BJ (cell line): ENCODE measurements at regions not wholly inside any gene's neighbourhood (a gene's known extent, or its start where the extent isn't known, plus 50 kb on each side); places are given as distances from the start of the nearest gene placed in this dataset.

Source experiments
- CTCF ChIA-PET: fragments of 350-600 bp; formaldehyde crosslinking; extraction: SDS; loops from one replicate; lab custom pipeline; 2021; ENCODE audit warnings: antibody characterized with exemption, inconsistent platforms; lab: Yijun Ruan, JAX
- POLR2A ChIA-PET: fragments of 300-600 bp; sonication (Branson Sonifier 250); formaldehyde crosslinking; extraction: SDS; loops from one replicate; lab custom pipeline; 2021; ENCODE audit warnings: antibody characterized with exemption; lab: Charles Lee
- DNase-seq: peaks from one replicate; pipeline ENCODE4 v3.0.0-alpha.2; 2011; ENCODE audit warnings: low read depth
- H3K27me3 ChIP-seq: 2 replicates; pipeline ENCODE4 v1.6.0; 2011; ENCODE audit warnings: low read length; ENCODE audit not compliant: control insufficient read depth, insufficient read depth
- H3K36me3 ChIP-seq: 2 replicates; pipeline ENCODE4 v1.5.1; 2011; ENCODE audit warnings: low read length; ENCODE audit not compliant: control insufficient read depth, insufficient read depth
- H3K4me3 ChIP-seq: 2 replicates; pipeline ENCODE4 v1.5.1; 2011; ENCODE audit warnings: low read depth, mild to moderate bottlenecking, control low read depth, low read length
- CTCF ChIP-seq: IDR thresholded peaks from 2 replicates; pipeline ENCODE4 v1.5.1; 2011; ENCODE audit warnings: low read depth, mild to moderate bottlenecking, control low read depth, inconsistent platforms, low read length, moderate library complexity; ENCODE audit not compliant: insufficient read depth

GRCh38 chr20:24096264-24096663 lies 107.7 kb upstream of the GGTLC1 start:
- no peaks in the 10 kb centered on the region for H3K36me3 ChIP-seq
- DNase-seq = no peak
- no peaks in the 10 kb centered on the region for H3K27me3 ChIP-seq
- ChIA-PET CTCF (no interaction called here), POLR2A (no interaction called here)
- H3K4me3 ChIP-seq = no peak overlapping the region
- no peak for TF ChIP-seq CTCF

- no peaks in the 10 kb centered on the region for H3K27me3 ChIP-seq
- CTCF ChIA-PET = no interaction called here
- no peak for DNase-seq
- TF ChIP-seq CTCF = no peak
- no peak overlapping the region for H3K4me3 ChIP-seq
- POLR2A ChIA-PET = no interaction called here
- H3K36me3 ChIP-seq = no peaks in the 10 kb centered on the region
These were observed 107.2 kb upstream of the GGTLC1 start for GRCh38 chr20:24095756-24096155.

- POLR2A ChIA-PET = no interaction called here
- Histone ChIP-seq H3K4me3 (no peak overlapping the region), H3K27me3 (no peaks in the 10 kb centered on the region), H3K36me3 (no peaks in the 10 kb centered on the region)
- CTCF ChIA-PET = no interaction called here
- no peak for TF ChIP-seq CTCF
- DNase-seq = no peak
These were observed 106.7 kb upstream of the GGTLC1 start for GRCh38 chr20:24095303-24095702.

- ChIA-PET CTCF (no interaction called here), POLR2A (no interaction called here)
- no peak for TF ChIP-seq CTCF
- DNase-seq = no peak
- Histone ChIP-seq H3K27me3 (no peaks in the 10 kb centered on the region), H3K4me3 (no peak overlapping the region), H3K36me3 (no peaks in the 10 kb centered on the region)
These were observed 101.0 kb upstream of the GGTLC1 start for GRCh38 chr20:24089576-24089975.

GRCh38 chr20:24086121-24086520 lies 97.5 kb upstream of the GGTLC1 start:
- ChIA-PET POLR2A (no interaction called here), CTCF (no interaction called here)
- no peak overlapping the region for H3K4me3 ChIP-seq
- H3K27me3 ChIP-seq = no peaks in the 10 kb centered on the region
- TF ChIP-seq CTCF = no peak
- H3K36me3 ChIP-seq = no peaks in the 10 kb centered on the region
- no peak for DNase-seq
